ENCODE measurements at regions not wholly inside any gene's neighbourhood (a gene's known extent, or its start where the extent isn't known, plus 50 kb on each side); places are given as distances from the start of the nearest gene placed in this dataset.
"Not testable (repeated sequence)": the region's sequence is repeated elsewhere in the genome, so short reads cannot be mapped to it uniquely, and the experiment has no call there.

GRCh38 chr14:105925615-105926372 lies 399.4 kb downstream of the TMEM121 start:
- Histone ChIP-seq H3K4me2 (no peak overlapping the region), H3K36me3 (no peaks in the 10 kb centered on the region), H3K4me3 (no peak overlapping the region), H3K27ac (no peak overlapping the region), H3K9ac (no peak overlapping the region), H3K9me3 (replicated peaks in 1 of 11) (no peaks in the 10 kb centered on the region), H3K27me3 (no peaks in the 10 kb centered on the region), H4K20me1 (no peaks in the 10 kb centered on the region), H3K4me1 (no peaks in the 10 kb centered on the region)
- no peak for TF ChIP-seq Cebpa-rat (IDR thresholded peaks at IDR 0.05)

- no peak overlapping the region for H3K4me3 ChIP-seq
- no peak overlapping the region for H3K4me2 ChIP-seq
- H4K20me1 ChIP-seq = no peaks in the 10 kb centered on the region
- no peak for TF ChIP-seq Cebpa-rat (IDR thresholded peaks at IDR 0.05)
- no peaks in the 10 kb centered on the region for H3K36me3 ChIP-seq
- H3K27ac ChIP-seq = no peak overlapping the region
- H3K9me3 ChIP-seq (replicated peaks in 1 of 11) = no peaks in the 10 kb centered on the region
- H3K27me3 ChIP-seq = no peaks in the 10 kb centered on the region
- no peaks in the 10 kb centered on the region for H3K4me1 ChIP-seq
- H3K9ac ChIP-seq = no peak overlapping the region
These were observed 400.2 kb downstream of the TMEM121 start for GRCh38 chr14:105926373-105927095.

- Histone ChIP-seq H3K9ac (no peak overlapping the region), H3K9me3 (replicated peaks in 1 of 11) (no peaks in the 10 kb centered on the region), H3K4me3 (no peak overlapping the region), H4K20me1 (no peaks in the 10 kb centered on the region), H3K27ac (no peak overlapping the region), H3K4me2 (no peak overlapping the region), H3K36me3 (no peaks in the 10 kb centered on the region), H3K4me1 (no peaks in the 10 kb centered on the region), H3K27me3 (no peaks in the 10 kb centered on the region)
- TF ChIP-seq Cebpa-rat (IDR thresholded peaks at IDR 0.05) = no peak
These were observed 401.0 kb downstream of the TMEM121 start for GRCh38 chr14:105927096-105928060.

- H3K27me3 ChIP-seq; H3K4me3 ChIP-seq; H3K27ac ChIP-seq; H3K4me1 ChIP-seq; H3K9me3 ChIP-seq (replicated peaks in 1 of 11); H3K4me2 ChIP-seq; H3K36me3 ChIP-seq; H4K20me1 ChIP-seq; H3K9ac ChIP-seq: not testable (repeated sequence)
These were observed 402.1 kb downstream of the TMEM121 start for GRCh38 chr14:105928171-105929111.

- Histone ChIP-seq H3K36me3 (no peaks in the 10 kb centered on the region), H3K9me3 (replicated peaks in 1 of 11) (no peaks in the 10 kb centered on the region), H3K9ac (no peak overlapping the region), H3K4me3 (no peak overlapping the region), H4K20me1 (no peaks in the 10 kb centered on the region), H3K27me3 (no peaks in the 10 kb centered on the region), H3K4me2 (no peak overlapping the region), H3K4me1 (no peaks in the 10 kb centered on the region), H3K27ac (no peak overlapping the region)
- TF ChIP-seq Cebpa-rat (IDR thresholded peaks at IDR 0.05) = no peak
These were observed 403.1 kb downstream of the TMEM121 start for GRCh38 chr14:105929327-105930081.

- Histone ChIP-seq H3K27me3 (no peaks in the 10 kb centered on the region), H3K4me3 (no peak overlapping the region), H3K27ac (no peak overlapping the region), H3K4me1 (no peaks in the 10 kb centered on the region), H3K36me3 (no peaks in the 10 kb centered on the region), H3K4me2 (no peak overlapping the region), H3K9me3 (replicated peaks in 1 of 11) (no peaks in the 10 kb centered on the region), H4K20me1 (no peaks in the 10 kb centered on the region), H3K9ac (no peak overlapping the region)
- TF ChIP-seq Cebpa-rat (IDR thresholded peaks at IDR 0.05) = no peak
These were observed 404.2 kb downstream of the TMEM121 start for GRCh38 chr14:105930572-105930971.

GRCh38 chr14:105931808-105932483 lies 405.6 kb downstream of the TMEM121 start:
- no peak overlapping the region for H3K4me3 ChIP-seq
- no peaks in the 10 kb centered on the region for H3K27me3 ChIP-seq
- no peaks in the 10 kb centered on the region for H4K20me1 ChIP-seq
- no peaks in the 10 kb centered on the region for H3K36me3 ChIP-seq
- H3K9ac ChIP-seq = no peak overlapping the region
- TF ChIP-seq Cebpa-rat (IDR thresholded peaks at IDR 0.05) = no peak
- H3K4me1 ChIP-seq = no peaks in the 10 kb centered on the region
- H3K4me2 ChIP-seq = no peak overlapping the region
- H3K27ac ChIP-seq = no peak overlapping the region
- H3K9me3 ChIP-seq (replicated peaks in 1 of 11) = no peaks in the 10 kb centered on the region

GRCh38 chr14:105933238-105933637 lies 406.9 kb downstream of the TMEM121 start:
- no peak for TF ChIP-seq Cebpa-rat (IDR thresholded peaks at IDR 0.05)
- no peaks in the 10 kb centered on the region for H3K27me3 ChIP-seq

More at GRCh38 chr14:105933238-105933637, 406.9 kb downstream of the TMEM121 start:
- Histone ChIP-seq H3K27ac (no peak overlapping the region), H4K20me1 (no peaks in the 10 kb centered on the region), H3K4me3 (no peak overlapping the region), H3K4me1 (no peaks in the 10 kb centered on the region), H3K9ac (no peak overlapping the region), H3K4me2 (no peak overlapping the region), H3K36me3 (no peaks in the 10 kb centered on the region), H3K9me3 (replicated peaks in 1 of 11) (no peaks in the 10 kb centered on the region)

Measured in BLaER1 treated with 17β-estradiol and CSF1 and Interleukin-3, amounts not matched to agents 10 nM and 100 nM (cell line).